B cell (primary cell): ENCODE measurements at regions not wholly inside any gene's neighbourhood (a gene's known extent, or its start where the extent isn't known, plus 50 kb on each side); places are given as distances from the start of the nearest gene placed in this dataset.

Source experiments
- ATAC-seq: fragments of 200-7000 bp; cut with Tn5 transposase; one replicate; pipeline ENCODE4 v1.10.0; 2021; ENCODE audit warnings: low read depth, mild to moderate bottlenecking, moderate number of reproducible peaks, moderate library complexity
- CTCF ChIA-PET: fragments of 350-600 bp; sonication (Branson Sonifier 250); formaldehyde crosslinking; loops from one replicate; lab custom pipeline; 2021; ENCODE audit warnings: antibody characterized with exemption, inconsistent platforms; lab: Charles Lee
- POLR2A ChIA-PET: fragments of 350-600 bp; sonication (Branson Sonifier 250); formaldehyde crosslinking; loops from one replicate; lab custom pipeline; 2021; ENCODE audit warnings: antibody characterized with exemption; lab: Charles Lee
- DNase-seq: peaks from one replicate; pipeline ENCODE4 v3.0.0; 2013
- H2AFZ ChIP-seq: 2 replicates; pipeline ENCODE4 v1.6.1; 2012; ENCODE audit warnings: mild to moderate bottlenecking, low read depth, low read length; ENCODE audit not compliant: insufficient read depth, poor library complexity, severe bottlenecking
- H3K27ac ChIP-seq, 2 donors: 1 replicate in 1 of 2; 2 replicates in 1 of 2; pipeline ENCODE4 v1.5.1; 2012 to 2013; ENCODE audit warnings: low read length in 2 of 2, mild to moderate bottlenecking in 2 of 2, moderate library complexity in 1 of 2
- H3K27me3 ChIP-seq, 4 experiments: fragments of 200-600 bp in 1 of 4; sonication (generic) in 1 of 4; replicated peaks in 1 of 4; 1 replicate in 2 of 4; 2 replicates in 2 of 4; pipeline versions ENCODE4 v1.6.1 to v1.7.0; 2013 to 2016; ENCODE audit warnings: low read length in 3 of 4, mild to moderate bottlenecking in 2 of 4, mixed read lengths in 1 of 4, moderate library complexity in 1 of 4; ENCODE audit not compliant: insufficient read depth in 4 of 4, control insufficient read depth in 3 of 4; ENCODE audit errors: control extremely low read depth in 1 of 4
- H3K36me3 ChIP-seq, 2 experiments: replicated peaks in 1 of 2; 1 replicate in 1 of 2; 2 replicates in 1 of 2; pipeline versions ENCODE4 v1.6.1 to v1.7.1; 2013; ENCODE audit warnings: low read length in 1 of 2; ENCODE audit not compliant: insufficient read depth in 2 of 2, control insufficient read depth in 1 of 2; ENCODE audit errors: control extremely low read depth in 1 of 2, extremely low read depth in 1 of 2
- H3K4me1 ChIP-seq, 2 donors: fragments of 200-600 bp in 1 of 2; sonication (generic) in 1 of 2; 1 replicate in 1 of 2; 2 replicates in 1 of 2; pipeline versions ENCODE4 v1.5.1 to v1.6.1; 2013 to 2017; ENCODE audit warnings: low read length in 2 of 2; ENCODE audit not compliant: control insufficient read depth in 2 of 2, insufficient read depth in 2 of 2
- H3K4me2 ChIP-seq: replicated peaks from 2 replicates; pipeline ENCODE3; 2012; ENCODE audit warnings: mild to moderate bottlenecking, low read depth, low read length; ENCODE audit not compliant: poor library complexity, severe bottlenecking
- H3K4me3 ChIP-seq, 5 experiments: fragments of 200-600 bp in 1 of 5; sonication (generic) in 1 of 5; 1 replicate in 3 of 5; 2 replicates in 2 of 5; pipeline versions ENCODE4 v1.5.1 to v1.7.0; 2011 to 2016; ENCODE audit warnings: low read length in 4 of 5, mild to moderate bottlenecking in 4 of 5, low read depth in 2 of 5, control low read depth in 1 of 5, moderate library complexity in 1 of 5; ENCODE audit not compliant: insufficient read depth in 1 of 5; ENCODE audit errors: control extremely low read depth in 1 of 5, extremely low read depth in 1 of 5
- H3K79me2 ChIP-seq: fragments of 200-600 bp; sonication (generic); one replicate; pipeline ENCODE4 v1.6.0; 2016; ENCODE audit warnings: low read length; ENCODE audit not compliant: control insufficient read depth, insufficient read depth
- H3K9ac ChIP-seq: fragments of 200-600 bp; sonication (generic); 2 replicates; pipeline ENCODE4 v1.6.1; 2017; ENCODE audit warnings: mild to moderate bottlenecking, low read length, moderate library complexity
- H3K9me3 ChIP-seq, 3 donors: one replicate each; pipeline versions ENCODE4 v1.6.1 to v1.7.1; 2013; ENCODE audit warnings: low read length in 2 of 3; ENCODE audit not compliant: control insufficient read depth in 2 of 3, insufficient read depth in 1 of 3; ENCODE audit errors: control extremely low read depth in 1 of 3
- H4K20me1 ChIP-seq: 2 replicates; pipeline ENCODE4 v1.6.0; 2012; ENCODE audit warnings: mild to moderate bottlenecking, low read length; ENCODE audit not compliant: insufficient read depth, control insufficient read depth, poor library complexity, severe bottlenecking
- H3K27ac Mint-ChIP-seq: one replicate; pipeline ENCODE4 v1.8.0; 2021; ENCODE audit warnings: mixed read lengths
- H3K27me3 Mint-ChIP-seq: one replicate; pipeline ENCODE4 v1.8.0; 2021; ENCODE audit warnings: mixed read lengths
- H3K4me1 Mint-ChIP-seq: one replicate; pipeline ENCODE4 v1.8.0; 2021; ENCODE audit warnings: mixed read lengths
- H3K4me3 Mint-ChIP-seq: one replicate; pipeline ENCODE4 v1.8.0; 2021; ENCODE audit warnings: mixed read lengths
- H3K9me3 Mint-ChIP-seq: one replicate; pipeline ENCODE4 v1.8.0; 2022; ENCODE audit warnings: mixed read lengths; ENCODE audit not compliant: insufficient read depth
- EZH2 ChIP-seq: IDR thresholded peaks from 2 replicates; pipeline ENCODE4 v1.6.1; 2012; ENCODE audit warnings: borderline replicate concordance, low read depth, mild to moderate bottlenecking, moderate library complexity, low read length; ENCODE audit not compliant: insufficient read depth, poor library complexity, severe bottlenecking
- WGBS: methylation state at CpG from one replicate; pipeline ENCODE4 v1.1.5; 2013; ENCODE audit warnings: missing lambda C conversion rate; ENCODE audit not compliant: insufficient coverage; 5-methylcytosine and 5-hydroxymethylcytosine counted together
- intact Hi-C: fragments of 100-400 bp; cut with micrococcal nuclease; formaldehyde crosslinking; loops from one replicate; pipeline ENCODE4 v1.10.0; 2022
- TF ChIP-seq, protein P1 (sequence below): fragments of 200-600 bp; IDR thresholded peaks from one replicate; pipeline ENCODE4 v1.8.0; 2022; ENCODE audit warnings: antibody characterized with exemption, mild to moderate bottlenecking

DNA sequence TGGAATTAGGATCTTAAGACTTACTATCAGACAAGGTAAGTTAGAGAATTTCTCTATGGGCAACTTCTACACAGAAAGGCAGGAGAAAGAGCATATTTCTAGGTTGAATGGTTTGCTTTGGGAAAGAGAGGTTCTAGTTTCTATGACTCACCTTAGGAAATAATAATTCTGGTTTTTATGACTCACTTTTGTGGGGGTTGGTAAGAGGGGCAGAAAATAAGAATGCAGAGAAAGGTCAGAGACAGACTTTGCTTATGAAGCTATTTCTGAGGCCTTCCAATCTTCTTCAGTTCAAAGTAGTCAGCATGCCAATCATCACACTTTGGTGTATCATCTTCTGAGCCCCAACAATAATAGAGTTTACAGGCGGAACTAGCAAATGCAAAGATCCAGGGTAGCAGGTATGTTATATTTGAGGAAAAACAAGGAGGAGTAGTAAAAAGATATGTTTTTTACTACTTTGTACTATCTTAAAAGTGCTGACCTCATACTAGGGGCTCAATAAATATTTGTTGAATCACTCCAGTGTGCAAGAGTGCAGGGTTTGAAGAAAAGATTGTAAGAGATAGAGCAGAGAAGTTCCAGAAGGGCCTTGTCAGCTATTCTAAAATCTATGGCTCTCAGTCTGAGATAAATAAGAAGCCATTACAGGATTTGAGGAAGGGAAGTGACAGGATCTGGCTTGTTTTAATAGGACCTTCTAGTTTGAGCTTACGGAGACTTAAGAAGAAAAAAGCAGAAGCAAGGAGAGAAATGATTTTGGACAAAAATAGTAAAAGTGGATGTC lies 56.7 kb upstream of the LRFN5 start:
- WGBS = 25% methylated on average over 1 of the region's 2 CpGs
- no peaks in the 10 kb centered on the region for H3K4me1 ChIP-seq
- no peak overlapping the region for H3K9ac ChIP-seq
- ATAC-seq (no peak), DNase-seq (no peak)
- no peak overlapping the region for H3K4me2 ChIP-seq
- Mint-ChIP-seq H3K27me3 (no peaks in the 10 kb centered on the region), H3K4me3 (no peak overlapping the region), H3K27ac (no peak overlapping the region), H3K4me1 (no peaks in the 10 kb centered on the region), H3K9me3 (no peaks in the 10 kb centered on the region)
- H4K20me1 ChIP-seq = no peaks in the 10 kb centered on the region
- H3K4me3 ChIP-seq = no peak overlapping the region
- no peaks in the 10 kb centered on the region for H3K9me3 ChIP-seq
- no peaks in the 10 kb centered on the region for H3K27me3 ChIP-seq
- no peaks in the 10 kb centered on the region for H3K79me2 ChIP-seq
- TF ChIP-seq, protein P1, sequence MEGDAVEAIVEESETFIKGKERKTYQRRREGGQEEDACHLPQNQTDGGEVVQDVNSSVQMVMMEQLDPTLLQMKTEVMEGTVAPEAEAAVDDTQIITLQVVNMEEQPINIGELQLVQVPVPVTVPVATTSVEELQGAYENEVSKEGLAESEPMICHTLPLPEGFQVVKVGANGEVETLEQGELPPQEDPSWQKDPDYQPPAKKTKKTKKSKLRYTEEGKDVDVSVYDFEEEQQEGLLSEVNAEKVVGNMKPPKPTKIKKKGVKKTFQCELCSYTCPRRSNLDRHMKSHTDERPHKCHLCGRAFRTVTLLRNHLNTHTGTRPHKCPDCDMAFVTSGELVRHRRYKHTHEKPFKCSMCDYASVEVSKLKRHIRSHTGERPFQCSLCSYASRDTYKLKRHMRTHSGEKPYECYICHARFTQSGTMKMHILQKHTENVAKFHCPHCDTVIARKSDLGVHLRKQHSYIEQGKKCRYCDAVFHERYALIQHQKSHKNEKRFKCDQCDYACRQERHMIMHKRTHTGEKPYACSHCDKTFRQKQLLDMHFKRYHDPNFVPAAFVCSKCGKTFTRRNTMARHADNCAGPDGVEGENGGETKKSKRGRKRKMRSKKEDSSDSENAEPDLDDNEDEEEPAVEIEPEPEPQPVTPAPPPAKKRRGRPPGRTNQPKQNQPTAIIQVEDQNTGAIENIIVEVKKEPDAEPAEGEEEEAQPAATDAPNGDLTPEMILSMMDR = no peak
- TF ChIP-seq EZH2 = no peak
- H3K27ac ChIP-seq = no peak overlapping the region
- intact Hi-C loops = no loop called here
- H2AFZ ChIP-seq = no peak overlapping the region
- ChIA-PET CTCF (no interaction called here), POLR2A (no interaction called here)
- H3K36me3 ChIP-seq = no peaks in the 10 kb centered on the region

DNA sequence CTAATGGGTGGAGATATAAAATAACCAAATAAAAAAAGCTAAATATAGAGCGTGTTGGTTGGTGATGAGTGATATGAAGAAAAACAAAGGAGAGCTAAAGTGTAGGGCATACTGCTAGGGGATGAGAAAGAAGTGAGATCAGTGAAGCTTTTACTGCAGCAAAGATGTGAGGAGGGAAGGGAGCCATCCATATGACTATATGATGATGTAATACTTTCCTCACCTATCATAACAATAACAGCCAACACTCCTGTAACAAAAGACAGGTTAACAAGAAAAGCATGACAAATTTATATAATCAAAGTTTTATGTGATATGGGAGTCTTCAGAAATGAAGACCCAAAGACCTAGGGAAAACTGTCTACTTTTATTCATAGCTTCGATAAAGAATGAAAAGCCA lies 57.4 kb upstream of the LRFN5 start:
- Histone ChIP-seq H3K9me3 (no peaks in the 10 kb centered on the region), H3K36me3 (no peaks in the 10 kb centered on the region), H3K79me2 (no peaks in the 10 kb centered on the region), H3K4me1 (no peaks in the 10 kb centered on the region), H3K4me2 (no peak overlapping the region), H3K4me3 (no peak overlapping the region), H3K27me3 (no peaks in the 10 kb centered on the region), H2AFZ (no peak overlapping the region), H3K9ac (no peak overlapping the region), H4K20me1 (no peaks in the 10 kb centered on the region), H3K27ac (no peak overlapping the region)
- Mint-ChIP-seq H3K9me3 (no peaks in the 10 kb centered on the region), H3K27me3 (no peaks in the 10 kb centered on the region), H3K4me1 (no peaks in the 10 kb centered on the region), H3K27ac (no peak overlapping the region), H3K4me3 (no peak overlapping the region)
- DNase-seq (no peak), ATAC-seq (no peak)
- TF ChIP-seq EZH2 = no peak
- TF ChIP-seq, protein P1 = no peak
- ChIA-PET CTCF (no interaction called here), POLR2A (no interaction called here)
- intact Hi-C loops = no loop called here
- no CpG with 5 or more reads among the region's 2 CpGs for WGBS
